Small intestine (tissue), 7 donors: ENCODE measurements at regions not wholly inside any gene's neighbourhood (a gene's known extent, or its start where the extent isn't known, plus 50 kb on each side); places are given as distances from the start of the nearest gene placed in this dataset.
"Not testable (repeated sequence)": the region's sequence is repeated elsewhere in the genome, so short reads cannot be mapped to it uniquely, and the experiment has no call there.

Experiments used
- DNase-seq, 2 donors: peaks; one replicate each; pipeline versions ENCODE4 v3.0.0 to v3.0.0-alpha.2; 2013
- FAIRE-seq: peaks from 2 replicates; lab custom pipeline; 2012; peaks lifted over from hg19 to GRCh38; lab: Jason Lieb, UNC
- H3K27ac ChIP-seq, 3 donors: one replicate each; pipeline ENCODE4 v1.5.1; 2013; ENCODE audit warnings: low read length in 2 of 3, mild to moderate bottlenecking in 2 of 3, control low read depth in 1 of 3, inconsistent platforms in 1 of 3, low read depth in 1 of 3, moderate library complexity in 1 of 3
- H3K27me3 ChIP-seq, 3 donors: one replicate each; pipeline ENCODE4 v1.6.1; 2013; ENCODE audit warnings: low read length in 3 of 3, inconsistent platforms in 1 of 3; ENCODE audit not compliant: control insufficient read depth in 3 of 3, insufficient read depth in 3 of 3
- H3K36me3 ChIP-seq, 3 donors: one replicate each; pipeline ENCODE4 v1.6.1; 2013; ENCODE audit warnings: low read length in 3 of 3, inconsistent platforms in 1 of 3, low read depth in 1 of 3, mild to moderate bottlenecking in 1 of 3, moderate library complexity in 1 of 3; ENCODE audit not compliant: control insufficient read depth in 3 of 3, insufficient read depth in 2 of 3
- H3K4me1 ChIP-seq, 3 donors: one replicate each; pipeline ENCODE4 v1.6.1; 2013; ENCODE audit warnings: low read length in 2 of 3, inconsistent platforms in 1 of 3, low read depth in 1 of 3, mild to moderate bottlenecking in 1 of 3, moderate library complexity in 1 of 3; ENCODE audit not compliant: control insufficient read depth in 3 of 3, insufficient read depth in 2 of 3
- H3K4me3 ChIP-seq, 3 donors: one replicate each; pipeline ENCODE4 v1.5.1; 2013; ENCODE audit warnings: low read length in 3 of 3, control low read depth in 1 of 3, inconsistent platforms in 1 of 3, low read depth in 1 of 3, mild to moderate bottlenecking in 1 of 3, moderate library complexity in 1 of 3
- H3K9me3 ChIP-seq, 2 donors: one replicate each; pipeline ENCODE4 v1.6.1; 2013; ENCODE audit warnings: low read depth in 1 of 2, low read length in 1 of 2; ENCODE audit not compliant: control insufficient read depth in 2 of 2, insufficient read depth in 1 of 2
- WGBS, 3 donors: extraction: QIAGEN DNeasy Blood & Tissue Kit; methylation state at CpG; one replicate each; pipeline ENCODE4 v1.1.7; 2013; 5-methylcytosine and 5-hydroxymethylcytosine counted together
- donor health status: healthy with polysubstance abuse.
- donor health status: control.
- donor health status: control.
- donor health status: Bipolar disorder and iron deficiency.
- donor health status: healthy.

DNA sequence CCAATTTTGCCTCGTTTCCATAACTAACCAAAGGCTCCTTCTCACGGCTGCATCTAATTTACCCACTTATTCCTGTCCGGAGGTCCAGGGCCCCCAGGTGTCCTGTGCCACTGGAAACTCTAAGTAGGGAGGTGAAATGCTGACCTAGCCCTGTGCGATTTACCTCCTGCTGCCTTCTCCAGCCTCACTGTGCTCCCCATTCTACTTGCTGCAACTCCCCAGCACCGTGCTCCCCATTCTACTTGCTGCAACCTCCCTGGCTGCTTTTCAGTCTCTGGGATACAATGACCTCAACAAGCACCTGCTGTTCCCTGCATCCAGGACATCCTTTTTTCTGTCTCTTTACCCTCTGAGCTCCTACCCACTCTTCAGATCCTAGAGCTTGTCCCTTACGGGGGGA lies 254.7 kb upstream of the PROK2 start:
- no peak for DNase-seq
- no peak overlapping the region for H3K4me3 ChIP-seq
- 86 to 93% (median 92%) methylated on average over 6 of the region's 6 CpGs for WGBS, 3 donors
- peaks cover 0 to 12% (median 0%) of the 10 kb centered on the region in 3 donors for H3K27me3 ChIP-seq
- H3K27ac ChIP-seq, result no peak overlapping the region
- peaks cover 0 to 2% of the 10 kb centered on the region in 2 donors for H3K9me3 ChIP-seq
- no peak for FAIRE-seq
- no peaks in the 10 kb centered on the region for H3K36me3 ChIP-seq
- H3K4me1 ChIP-seq, result no peaks in the 10 kb centered on the region

GRCh38 chr3:72036899-72037298 lies 252.0 kb upstream of the PROK2 start:
- no peak for DNase-seq
- WGBS, 3 donors, result 44 to 65% (median 57%) methylated on average over 1 of the region's 1 CpG
- FAIRE-seq, result no peak

DNA sequence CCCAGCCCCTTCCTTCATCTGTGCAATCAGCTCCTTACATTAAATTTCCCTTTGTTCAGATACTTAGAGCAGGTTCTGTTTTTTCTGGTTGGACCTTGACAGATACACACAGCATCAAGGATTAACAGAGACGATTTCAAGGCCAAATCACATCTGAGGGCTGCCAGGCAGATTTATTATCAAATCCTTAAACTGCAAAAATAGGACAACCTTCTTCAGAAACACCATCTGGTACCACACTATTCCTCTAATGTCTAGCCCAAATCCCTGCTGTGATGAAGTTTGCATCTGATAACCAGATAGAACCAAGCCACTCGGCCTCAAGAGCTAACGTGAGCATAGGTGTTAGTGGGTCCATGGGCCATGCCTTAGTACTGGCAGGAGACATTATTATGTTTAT lies 250.7 kb upstream of the PROK2 start:
- no peaks in the 10 kb centered on the region for H3K36me3 ChIP-seq
- H3K9me3 ChIP-seq, result peaks cover 0 to 2% of the 10 kb centered on the region in 2 donors
- WGBS, 3 donors, result 79 to 90% (median 88%) methylated on average over 3 of the region's 3 CpGs
- FAIRE-seq (no peak), DNase-seq (no peak)
- no peak overlapping the region for H3K4me3 ChIP-seq
- H3K27ac ChIP-seq, result no peak overlapping the region
- no peaks in the 10 kb centered on the region for H3K4me1 ChIP-seq
- peaks cover 0 to 9% (median 0%) of the 10 kb centered on the region in 3 donors for H3K27me3 ChIP-seq

More at GRCh38 chr3:72036899-72037298, 252.0 kb upstream of the PROK2 start:
- peaks cover 0 to 12% (median 0%) of the 10 kb centered on the region in 3 donors for H3K27me3 ChIP-seq
- peaks cover 0 to 2% of the 10 kb centered on the region in 2 donors for H3K9me3 ChIP-seq
- no peaks in the 10 kb centered on the region for H3K4me1 ChIP-seq
- no peaks in the 10 kb centered on the region for H3K36me3 ChIP-seq
- no peak overlapping the region for H3K4me3 ChIP-seq
- H3K27ac ChIP-seq, result no peak overlapping the region

DNA sequence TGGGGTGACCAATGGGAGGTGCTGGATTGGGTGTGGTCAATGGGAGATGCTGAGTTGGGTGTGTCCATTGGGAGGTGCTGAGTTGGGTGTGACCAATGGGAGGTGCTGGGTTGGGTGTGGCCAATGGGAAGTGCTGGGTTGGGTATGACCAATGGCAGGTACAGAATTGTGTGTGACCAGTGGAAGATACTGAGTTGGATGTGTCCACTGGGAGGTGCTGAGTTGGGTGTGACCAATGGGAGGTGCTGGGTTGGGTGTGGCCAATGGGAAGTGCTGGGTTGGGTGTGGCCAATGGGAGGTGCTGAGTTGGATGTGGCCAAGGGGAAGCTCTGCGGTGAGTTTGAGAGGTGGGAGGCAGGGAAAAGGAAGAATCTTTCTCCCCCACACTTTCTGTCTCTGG lies 250.0 kb upstream of the PROK2 start:
- Histone ChIP-seq H3K27ac (no peak overlapping the region), H3K4me1 (no peaks in the 10 kb centered on the region), H3K27me3 (peaks cover 0 to 9% (median 0%) of the 10 kb centered on the region in 3 donors), H3K9me3 (peaks cover 0 to 2% of the 10 kb centered on the region in 2 donors), H3K36me3 (no peaks in the 10 kb centered on the region), H3K4me3 (no peak overlapping the region)
- no peak for FAIRE-seq
- DNase-seq, result no peak
- 78 to 85% (median 83%) methylated on average over 1 of the region's 1 CpG for WGBS, 3 donors

DNA sequence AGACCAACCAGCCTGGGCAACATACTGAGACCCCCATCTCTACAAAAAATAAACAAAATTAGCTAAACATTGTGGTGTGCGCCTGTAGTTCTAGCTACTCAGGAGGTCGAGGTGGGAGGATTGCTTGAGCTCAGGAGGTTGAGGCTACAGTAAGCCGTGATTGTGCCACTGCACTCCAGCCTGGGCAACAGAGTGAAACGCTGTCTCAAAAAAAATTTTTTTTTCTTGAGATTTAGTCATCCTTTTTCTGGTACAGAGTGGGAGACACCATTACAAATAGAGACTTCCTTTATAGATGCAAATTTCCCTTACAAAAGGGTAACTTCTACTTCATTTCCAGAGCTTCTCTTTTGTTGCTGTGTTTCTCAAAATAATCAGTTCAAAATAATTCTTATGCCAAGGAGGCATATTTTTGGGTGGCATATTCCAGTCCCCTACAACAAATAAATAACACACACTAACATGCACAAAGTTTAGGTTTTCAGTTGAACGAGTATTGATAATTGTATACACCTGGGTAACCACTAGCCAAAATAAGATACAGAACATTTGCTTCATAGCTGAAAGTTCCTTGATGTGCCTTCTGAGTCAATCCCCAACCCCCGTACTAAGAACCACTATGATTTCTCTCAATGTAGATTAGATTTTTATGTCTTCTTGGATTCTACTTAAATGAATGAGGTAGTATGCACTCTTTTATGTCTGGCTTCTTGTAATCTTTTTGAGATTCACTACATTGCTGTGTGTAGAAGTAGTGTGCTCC lies 248.9 kb upstream of the PROK2 start:
- WGBS, 3 donors, result 84 to 90% (median 88%) methylated on average over 6 of the region's 6 CpGs
- DNase-seq (no peak), FAIRE-seq (no peak)
- H3K27me3 ChIP-seq, result peaks cover 0 to 7% (median 0%) of the 10 kb centered on the region in 3 donors
- no peaks in the 10 kb centered on the region for H3K36me3 ChIP-seq
- peaks cover 0 to 2% of the 10 kb centered on the region in 2 donors for H3K9me3 ChIP-seq
- H3K4me1 ChIP-seq, result no peaks in the 10 kb centered on the region
- H3K4me3 ChIP-seq, result no peak overlapping the region
- no peak overlapping the region for H3K27ac ChIP-seq

GRCh38 chr3:72032441-72033135 lies 247.6 kb upstream of the PROK2 start:
- H3K27ac ChIP-seq, result no peak overlapping the region
- DNase-seq, result no peak
- H3K4me3 ChIP-seq, result no peak overlapping the region
- no peaks in the 10 kb centered on the region for H3K4me1 ChIP-seq
- WGBS, 3 donors, result 85 to 96% (median 89%) methylated on average over 7 of the region's 7 CpGs
- H3K9me3 ChIP-seq, result peaks cover 0 to 2% of the 10 kb centered on the region in 2 donors
- peaks cover 0 to 7% (median 0%) of the 10 kb centered on the region in 3 donors for H3K27me3 ChIP-seq
- FAIRE-seq, result no peak
- H3K36me3 ChIP-seq, result no peaks in the 10 kb centered on the region

GRCh38 chr3:72031581-72031980 lies 246.6 kb upstream of the PROK2 start:
- Histone ChIP-seq H3K9me3 (peaks cover 0 to 2% of the 10 kb centered on the region in 2 donors), H3K36me3 (no peaks in the 10 kb centered on the region), H3K27me3 (peaks cover 0 to 5% (median 0%) of the 10 kb centered on the region in 3 donors), H3K4me3 (no peak overlapping the region), H3K27ac (no peak overlapping the region), H3K4me1 (no peaks in the 10 kb centered on the region)
- no peak for FAIRE-seq
- no peak for DNase-seq
- WGBS, 3 donors, result 79 to 83% (median 81%) methylated on average over 3 of the region's 3 CpGs

GRCh38 chr3:72030296-72030695 lies 245.3 kb upstream of the PROK2 start:
- H3K36me3 ChIP-seq, H3K4me3 ChIP-seq, H3K4me1 ChIP-seq, H3K27ac ChIP-seq, H3K9me3 ChIP-seq, DNase-seq, H3K27me3 ChIP-seq, FAIRE-seq: not testable (repeated sequence)
- 86 to 92% (median 90%) methylated on average over 7 of the region's 7 CpGs for WGBS, 3 donors
